ENCODE measurements at regions not wholly inside any gene's neighbourhood (a gene's known extent, or its start where the extent isn't known, plus 50 kb on each side); places are given as distances from the start of the nearest gene placed in this dataset.
"Not testable (repeated sequence)": the region's sequence is repeated elsewhere in the genome, so short reads cannot be mapped to it uniquely, and the experiment has no call there.

DNA sequence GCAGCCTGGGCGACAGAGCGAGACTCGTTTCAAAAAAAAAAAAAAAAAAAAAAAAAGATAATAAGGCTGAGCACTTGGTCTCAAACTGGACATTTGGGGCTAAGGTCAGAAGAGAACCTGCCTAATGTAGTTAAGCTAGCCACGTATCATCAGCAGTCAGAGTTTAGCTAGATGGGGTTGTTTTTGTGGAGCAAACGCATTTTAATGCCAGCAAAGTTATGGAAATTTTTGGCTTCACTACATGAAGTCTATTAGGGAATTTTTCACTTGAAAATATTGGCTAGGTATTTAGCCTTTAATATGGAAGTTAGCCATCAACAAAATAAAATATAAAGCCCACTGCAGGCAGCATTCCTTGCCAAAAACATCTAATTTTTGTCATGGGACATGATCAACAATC is 902.9 kb upstream of the CDH18 start:
- TF ChIP-seq, protein P1, sequence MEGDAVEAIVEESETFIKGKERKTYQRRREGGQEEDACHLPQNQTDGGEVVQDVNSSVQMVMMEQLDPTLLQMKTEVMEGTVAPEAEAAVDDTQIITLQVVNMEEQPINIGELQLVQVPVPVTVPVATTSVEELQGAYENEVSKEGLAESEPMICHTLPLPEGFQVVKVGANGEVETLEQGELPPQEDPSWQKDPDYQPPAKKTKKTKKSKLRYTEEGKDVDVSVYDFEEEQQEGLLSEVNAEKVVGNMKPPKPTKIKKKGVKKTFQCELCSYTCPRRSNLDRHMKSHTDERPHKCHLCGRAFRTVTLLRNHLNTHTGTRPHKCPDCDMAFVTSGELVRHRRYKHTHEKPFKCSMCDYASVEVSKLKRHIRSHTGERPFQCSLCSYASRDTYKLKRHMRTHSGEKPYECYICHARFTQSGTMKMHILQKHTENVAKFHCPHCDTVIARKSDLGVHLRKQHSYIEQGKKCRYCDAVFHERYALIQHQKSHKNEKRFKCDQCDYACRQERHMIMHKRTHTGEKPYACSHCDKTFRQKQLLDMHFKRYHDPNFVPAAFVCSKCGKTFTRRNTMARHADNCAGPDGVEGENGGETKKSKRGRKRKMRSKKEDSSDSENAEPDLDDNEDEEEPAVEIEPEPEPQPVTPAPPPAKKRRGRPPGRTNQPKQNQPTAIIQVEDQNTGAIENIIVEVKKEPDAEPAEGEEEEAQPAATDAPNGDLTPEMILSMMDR (IDR thresholded peaks at IDR 0.05; ENCODE audit: low read depth, low read length): not testable (repeated sequence)
- TF ChIP-seq EZH2phosphoT487 (IDR thresholded peaks at IDR 0.05; ENCODE audit: low read depth): not testable (repeated sequence)
